WTC11 (cell line): ENCODE measurements at regions not wholly inside any gene's neighbourhood (a gene's known extent, or its start where the extent isn't known, plus 50 kb on each side); places are given as distances from the start of the nearest gene placed in this dataset.

Source experiments
- AR ChIP-seq: fragments of 250-450 bp; sonication (Bioruptor Pico); IDR thresholded peaks from 2 replicates; pipeline ENCODE4 v1.9.0; 2021; ENCODE audit warnings: mild to moderate bottlenecking
- ARID4B ChIP-seq: sonication (generic); formaldehyde crosslinking; IDR thresholded peaks from 2 replicates; pipeline ENCODE4 v1.8.0; 2023; ENCODE audit warnings: missing genetic modification reagents, mild to moderate bottlenecking, borderline replicate concordance
- ATF1 ChIP-seq: sonication (generic); formaldehyde crosslinking; IDR thresholded peaks from 2 replicates; pipeline ENCODE4 v1.8.1; 2023; ENCODE audit warnings: mild to moderate bottlenecking, moderate library complexity, missing genetic modification reagents
- CBFB ChIP-seq: sonication (generic); formaldehyde crosslinking; IDR thresholded peaks from 2 replicates; pipeline ENCODE4 v1.8.1; 2022; ENCODE audit warnings: mild to moderate bottlenecking, low read depth, missing genetic modification reagents
- CTCF ChIP-seq: fragments of 200-600 bp; IDR thresholded peaks from 2 replicates; pipeline ENCODE4 v1.8.0; 2022; ENCODE audit warnings: antibody characterized with exemption
- ELF4 ChIP-seq: sonication (generic); formaldehyde crosslinking; IDR thresholded peaks from 2 replicates; pipeline ENCODE4 v1.8.1; 2022; ENCODE audit warnings: low read depth, mild to moderate bottlenecking, moderate library complexity, missing genetic modification reagents
- GABPB1 ChIP-seq: sonication (generic); formaldehyde crosslinking; IDR thresholded peaks from 2 replicates; pipeline ENCODE4 v1.8.1; 2023; ENCODE audit warnings: mild to moderate bottlenecking, missing genetic modification reagents
- HMGA2 ChIP-seq: fragments of 250-450 bp; sonication (Bioruptor Pico); IDR thresholded peaks from 2 replicates; pipeline ENCODE4 v1.4.0; 2021; ENCODE audit warnings: mild to moderate bottlenecking, moderate library complexity
- IRF2 ChIP-seq: sonication (generic); formaldehyde crosslinking; IDR thresholded peaks from 2 replicates; pipeline ENCODE4 v1.8.0; 2022; ENCODE audit warnings: low read depth, missing genetic modification reagents, borderline replicate concordance
- KAT7 ChIP-seq: sonication (generic); formaldehyde crosslinking; IDR thresholded peaks from 2 replicates; pipeline ENCODE4 v1.8.1; 2023; ENCODE audit warnings: missing genetic modification reagents, mild to moderate bottlenecking, borderline replicate concordance
- NFYB ChIP-seq: sonication (generic); formaldehyde crosslinking; conservative IDR thresholded peaks from 2 replicates; pipeline ENCODE4 v1.8.0; 2022; ENCODE audit warnings: low read depth, missing genetic modification reagents
- TCF7 ChIP-seq: sonication (generic); formaldehyde crosslinking; IDR thresholded peaks from 2 replicates; pipeline ENCODE4 v1.8.0; 2022; ENCODE audit warnings: mild to moderate bottlenecking, low read depth, missing genetic modification reagents, moderate library complexity
- ZNF121 ChIP-seq: sonication (generic); formaldehyde crosslinking; IDR thresholded peaks from 2 replicates; pipeline ENCODE4 v1.8.0; 2023; ENCODE audit warnings: missing genetic modification reagents
- ZNF232 ChIP-seq: sonication (generic); formaldehyde crosslinking; IDR thresholded peaks from 2 replicates; pipeline ENCODE4 v1.8.0; 2022; ENCODE audit warnings: mild to moderate bottlenecking, missing genetic modification reagents

GRCh38 chr11:8335683-8336082 lies 72.0 kb upstream of the LMO1 start:
- TF ChIP-seq CTCF (no peak), ZNF232 (no peak), GABPB1 (CRISPR knock-in tag) (no peak), ZNF121 (no peak), CBFB (CRISPR knock-in tag) (no peak), IRF2 (no peak), AR (CRISPR knock-in tag) (no peak), KAT7 (CRISPR knock-in tag) (no peak), ELF4 (CRISPR knock-in tag) (no peak), NFYB (CRISPR knock-in tag) (no peak), HMGA2 (CRISPR knock-in tag) (no peak), ATF1 (CRISPR knock-in tag) (no peak), ARID4B (CRISPR knock-in tag) (no peak), TCF7 (no peak)
